ENCODE measurements at regions not wholly inside any gene's neighbourhood (a gene's known extent, or its start where the extent isn't known, plus 50 kb on each side); places are given as distances from the start of the nearest gene placed in this dataset.

DNA sequence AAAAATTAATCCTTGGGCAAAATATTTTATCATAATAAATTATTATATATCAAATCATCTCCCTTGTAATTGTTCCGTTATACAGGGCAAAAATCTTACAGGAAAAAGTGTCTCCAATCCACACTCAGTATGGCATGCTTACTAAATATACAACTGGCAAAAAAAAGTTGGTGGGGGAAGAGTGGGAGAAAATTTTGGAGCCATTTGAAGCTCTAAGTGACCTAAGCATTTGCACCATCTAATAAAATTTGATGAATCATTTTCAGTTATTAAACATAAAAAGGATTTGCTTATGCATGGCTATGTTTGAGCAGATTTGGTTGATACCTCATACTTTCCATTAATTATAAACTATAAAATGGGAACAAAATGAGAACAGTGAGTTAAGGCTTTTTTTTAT lies 68.1 kb upstream of the FAM9C start:
- TF ChIP-seq, protein P1, sequence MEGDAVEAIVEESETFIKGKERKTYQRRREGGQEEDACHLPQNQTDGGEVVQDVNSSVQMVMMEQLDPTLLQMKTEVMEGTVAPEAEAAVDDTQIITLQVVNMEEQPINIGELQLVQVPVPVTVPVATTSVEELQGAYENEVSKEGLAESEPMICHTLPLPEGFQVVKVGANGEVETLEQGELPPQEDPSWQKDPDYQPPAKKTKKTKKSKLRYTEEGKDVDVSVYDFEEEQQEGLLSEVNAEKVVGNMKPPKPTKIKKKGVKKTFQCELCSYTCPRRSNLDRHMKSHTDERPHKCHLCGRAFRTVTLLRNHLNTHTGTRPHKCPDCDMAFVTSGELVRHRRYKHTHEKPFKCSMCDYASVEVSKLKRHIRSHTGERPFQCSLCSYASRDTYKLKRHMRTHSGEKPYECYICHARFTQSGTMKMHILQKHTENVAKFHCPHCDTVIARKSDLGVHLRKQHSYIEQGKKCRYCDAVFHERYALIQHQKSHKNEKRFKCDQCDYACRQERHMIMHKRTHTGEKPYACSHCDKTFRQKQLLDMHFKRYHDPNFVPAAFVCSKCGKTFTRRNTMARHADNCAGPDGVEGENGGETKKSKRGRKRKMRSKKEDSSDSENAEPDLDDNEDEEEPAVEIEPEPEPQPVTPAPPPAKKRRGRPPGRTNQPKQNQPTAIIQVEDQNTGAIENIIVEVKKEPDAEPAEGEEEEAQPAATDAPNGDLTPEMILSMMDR (IDR thresholded peaks at IDR 0.05; ENCODE audit: insufficient read depth, missing control alignments): no peak
- no peak for DNase-seq (ENCODE audit: insufficient read length, low spot score)
- FAIRE-seq: no peak

DNA sequence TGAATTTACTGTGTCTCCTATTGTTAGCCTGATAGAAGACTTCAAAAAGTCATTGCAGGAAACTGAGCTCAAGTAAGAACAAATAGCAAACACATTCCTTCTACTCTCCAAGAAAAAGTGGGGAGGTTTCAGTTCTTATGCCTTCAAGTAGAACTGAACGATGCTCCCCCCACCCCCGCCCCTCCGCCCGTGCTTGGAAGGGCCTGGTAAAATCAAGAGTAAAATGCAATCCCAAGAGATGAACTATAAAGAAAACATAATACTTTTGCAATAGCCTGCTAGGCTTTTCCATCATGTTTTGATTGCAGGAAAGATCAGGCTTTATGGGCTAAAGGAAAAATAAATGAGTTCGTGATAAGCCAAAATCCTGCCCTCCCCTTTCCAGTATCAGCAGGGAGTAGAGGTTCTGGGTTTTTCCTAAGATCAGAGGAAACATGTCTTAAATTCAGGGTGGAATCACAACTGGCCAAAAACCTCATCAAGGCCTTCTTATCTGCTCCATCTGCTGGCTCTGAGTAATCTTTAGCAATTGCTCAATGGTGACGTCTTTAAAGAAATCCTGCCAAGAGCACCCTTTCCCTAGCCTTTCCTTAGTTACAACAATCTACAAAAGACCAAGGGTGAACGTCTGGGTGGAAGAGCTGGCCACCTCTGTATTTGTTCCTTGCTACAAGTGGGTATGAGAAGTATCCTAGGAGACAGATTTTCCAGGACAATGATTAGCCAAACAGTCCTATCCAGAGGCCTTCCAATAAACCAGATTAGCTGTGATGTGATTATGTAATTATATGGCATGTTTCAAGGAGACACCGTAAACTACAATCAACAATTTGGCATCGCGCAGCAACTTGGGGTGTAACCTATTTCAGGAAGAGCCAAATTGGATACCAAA lies 66.3 kb upstream of the FAM9C start:
- FAIRE-seq (no peak), DNase-seq (ENCODE audit: insufficient read length, low spot score) (no peak)
- TF ChIP-seq, protein P1 (IDR thresholded peaks at IDR 0.05; ENCODE audit: insufficient read depth, missing control alignments): no peak

- DNase-seq (ENCODE audit: insufficient read length, low spot score) (no peak), FAIRE-seq (no peak)
- TF ChIP-seq, protein P1 (IDR thresholded peaks at IDR 0.05; ENCODE audit: insufficient read depth, missing control alignments): no peak
Observed at GRCh38 chrX:13109817-13110216, 65.4 kb upstream of the FAM9C start.

GRCh38 chrX:13103914-13104274 lies 59.5 kb upstream of the FAM9C start:
- DNase-seq (ENCODE audit: insufficient read length, low spot score): no peak
- TF ChIP-seq, protein P1 (IDR thresholded peaks at IDR 0.05; ENCODE audit: insufficient read depth, missing control alignments): no peak
- no peak for FAIRE-seq

- FAIRE-seq: no peak
- TF ChIP-seq, protein P1 (IDR thresholded peaks at IDR 0.05; ENCODE audit: insufficient read depth, missing control alignments): no peak
Observed at GRCh38 chrX:13103188-13103913, 58.9 kb upstream of the FAM9C start.

DNA sequence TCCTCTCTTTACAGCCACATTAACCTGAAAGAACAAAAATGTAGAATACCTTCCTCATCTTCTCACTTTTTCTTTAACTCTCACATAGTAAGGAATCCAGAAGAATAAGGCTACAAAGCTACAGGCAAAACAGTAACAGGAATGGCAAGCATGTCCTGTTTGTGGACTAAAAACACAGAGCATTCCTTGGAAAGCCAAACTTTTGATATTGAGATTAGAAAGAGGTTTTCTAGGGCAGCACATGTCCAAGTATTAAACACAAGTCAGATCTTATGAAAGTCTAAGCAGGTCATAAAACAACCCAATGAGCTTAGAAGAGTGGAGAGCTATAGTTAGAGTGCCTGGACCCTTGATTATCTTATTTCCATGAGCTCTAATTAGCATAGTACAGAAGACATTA lies 58.2 kb upstream of the FAM9C start:
- DNase-seq (ENCODE audit: insufficient read length, low spot score) (no peak), FAIRE-seq (no peak)
- TF ChIP-seq, protein P1 (IDR thresholded peaks at IDR 0.05; ENCODE audit: insufficient read depth, missing control alignments): no peak

More at GRCh38 chrX:13103188-13103913, 58.9 kb upstream of the FAM9C start:
- DNase-seq (ENCODE audit: insufficient read length, low spot score): no peak
